ENCODE measurements at regions not wholly inside any gene's neighbourhood (a gene's known extent, or its start where the extent isn't known, plus 50 kb on each side); places are given as distances from the start of the nearest gene placed in this dataset.

DNA sequence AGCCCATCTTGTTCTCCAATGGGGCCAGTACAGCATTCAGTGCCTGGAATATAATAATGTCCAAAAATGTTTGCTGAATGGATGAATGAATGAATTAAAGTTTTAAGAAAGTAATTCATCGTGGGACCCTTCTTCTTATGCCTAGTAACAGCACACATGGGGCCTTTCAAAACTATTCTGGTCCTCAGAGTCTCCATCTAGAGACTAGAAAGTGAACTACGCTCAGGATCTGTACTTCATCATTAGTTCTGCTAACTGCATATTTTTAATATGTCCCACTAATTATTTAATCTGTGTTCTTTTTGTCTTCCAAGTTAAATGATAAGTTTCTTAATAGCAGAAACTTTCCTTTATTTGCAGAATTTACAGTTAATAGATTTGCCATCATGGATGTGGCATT, 172.5 kb downstream of the SMAD2 start:
- no peak for DNase-seq

DNA sequence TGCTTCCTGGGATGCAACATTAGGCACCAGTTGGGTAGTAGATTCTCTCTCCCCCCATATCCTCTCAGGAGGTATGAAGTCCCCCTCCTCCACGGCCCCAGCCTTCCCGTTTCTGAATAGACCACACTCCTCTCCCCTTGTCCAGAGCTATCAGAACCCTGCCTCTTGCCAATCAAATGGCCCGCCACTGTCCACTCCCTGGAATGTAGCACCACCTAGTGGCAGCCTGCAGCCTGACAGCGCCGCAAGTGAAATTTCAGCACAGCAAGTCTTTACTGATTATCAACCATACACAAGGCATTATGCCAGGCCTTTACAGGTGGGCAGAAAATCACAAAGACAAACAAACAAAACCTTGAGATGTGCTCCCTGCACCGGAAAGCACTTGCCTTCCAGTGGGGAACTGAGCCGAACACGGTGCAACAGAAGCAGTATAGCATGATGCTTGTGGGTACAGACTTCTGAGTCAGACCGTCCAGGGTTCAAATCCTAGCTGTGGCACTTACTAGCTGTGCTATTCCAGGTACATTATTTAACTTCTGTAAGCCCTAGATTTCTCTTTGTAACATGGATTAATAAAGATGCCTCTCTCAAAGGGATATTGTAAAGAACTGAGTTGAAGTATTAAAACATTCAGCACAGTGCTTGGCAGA, 174.0 kb downstream of the SMAD2 start:
- DNase-seq: peak; percentile 53

DNA sequence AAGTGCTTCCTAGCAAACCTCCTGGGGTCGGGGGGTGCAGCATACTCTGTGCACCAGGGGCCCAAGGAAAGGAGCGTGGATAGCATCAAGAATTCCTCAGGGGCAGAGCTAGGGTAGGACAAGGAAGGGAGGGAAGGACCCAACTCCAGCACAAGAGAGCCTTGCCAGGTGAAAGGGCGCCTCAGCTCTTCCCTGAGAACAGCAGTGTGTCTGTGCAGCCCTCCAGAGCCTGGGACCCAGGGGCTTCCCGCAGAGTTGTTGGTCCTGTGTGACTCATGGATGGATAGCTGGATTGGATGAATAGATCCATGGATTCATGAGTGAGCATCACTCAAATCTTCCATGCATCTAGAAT, 175.4 kb downstream of the SMAD2 start:
- no peak for DNase-seq

DNA sequence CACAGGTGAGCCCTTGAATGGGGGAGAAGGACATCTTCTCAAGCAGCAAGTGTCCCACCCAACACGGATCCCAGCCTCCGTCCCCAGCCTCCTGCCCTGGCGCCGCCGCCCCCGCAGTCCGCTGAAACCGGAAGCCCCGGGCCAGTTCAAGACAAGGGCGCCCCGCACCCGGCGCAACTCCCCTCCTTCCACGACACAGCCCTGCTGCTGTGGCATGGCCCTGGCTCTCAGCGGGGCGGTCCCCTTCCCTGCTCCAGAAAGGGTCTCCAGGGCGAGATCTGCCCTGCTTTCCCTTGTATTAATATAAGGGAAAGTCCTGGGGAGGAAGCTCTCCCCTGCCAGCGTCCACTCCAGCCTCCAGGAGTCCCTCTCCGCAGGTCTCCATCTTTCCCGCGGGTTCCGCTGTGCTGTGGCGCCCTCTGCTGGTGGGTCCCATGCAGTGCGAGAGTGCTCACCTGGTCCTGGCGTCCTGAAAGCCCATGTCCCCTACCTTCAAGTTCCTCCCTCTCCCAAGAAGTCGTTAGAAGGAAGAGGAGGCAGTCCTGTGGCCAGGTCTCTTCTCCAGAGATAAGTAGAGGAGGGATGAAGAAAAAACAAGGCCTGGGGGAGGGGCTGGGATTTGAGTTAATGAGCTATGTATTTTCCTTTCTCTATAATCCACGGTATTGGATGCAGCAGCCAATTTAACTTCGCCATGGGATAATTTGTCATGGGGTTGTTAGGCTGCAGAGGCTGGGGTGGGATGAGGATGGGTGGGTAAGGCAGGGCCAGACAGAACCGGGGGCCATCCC, 176.0 kb downstream of the SMAD2 start:
- DNase-seq: peak; percentile 3

DNA sequence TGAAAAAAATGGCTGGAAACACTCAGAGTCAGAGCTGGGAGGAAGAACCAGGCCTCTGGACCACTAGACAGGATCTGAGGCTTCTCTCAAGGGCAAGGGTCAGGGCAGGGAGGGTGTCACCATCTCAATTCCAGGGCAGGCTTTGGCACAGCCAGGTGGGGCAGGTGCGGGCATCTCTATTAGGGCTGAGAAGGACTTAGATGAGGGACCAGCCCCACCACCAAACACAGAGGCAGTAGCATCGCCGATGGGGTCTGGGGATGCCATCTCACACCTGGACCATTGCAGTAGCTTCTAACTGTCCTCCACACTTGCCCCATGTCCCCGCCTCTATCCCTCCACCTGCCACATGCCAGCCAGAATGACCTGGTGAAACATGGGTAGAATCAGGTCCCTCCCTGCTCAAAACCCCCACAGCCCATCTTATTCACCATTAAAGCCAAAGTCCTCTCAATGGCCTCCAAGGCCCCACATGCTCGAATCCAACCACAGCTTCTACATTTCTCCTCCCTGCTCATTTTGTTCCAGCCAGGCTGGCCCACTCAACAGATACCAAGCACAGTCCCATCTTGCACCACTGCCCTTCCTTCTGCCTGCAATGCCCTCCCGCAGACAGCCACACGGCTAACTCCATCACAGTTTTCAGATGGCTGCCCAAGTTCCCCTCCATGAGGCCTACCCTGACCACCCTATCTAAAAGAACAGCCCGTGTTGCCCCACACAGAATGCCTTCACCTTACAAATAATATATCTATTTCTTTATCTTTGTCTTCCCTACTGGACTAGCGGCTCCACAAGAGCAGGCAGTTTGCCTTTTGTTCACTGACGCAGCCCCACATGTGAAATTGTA, 177.4 kb downstream of the SMAD2 start:
- DNase-seq: no peak

DNA sequence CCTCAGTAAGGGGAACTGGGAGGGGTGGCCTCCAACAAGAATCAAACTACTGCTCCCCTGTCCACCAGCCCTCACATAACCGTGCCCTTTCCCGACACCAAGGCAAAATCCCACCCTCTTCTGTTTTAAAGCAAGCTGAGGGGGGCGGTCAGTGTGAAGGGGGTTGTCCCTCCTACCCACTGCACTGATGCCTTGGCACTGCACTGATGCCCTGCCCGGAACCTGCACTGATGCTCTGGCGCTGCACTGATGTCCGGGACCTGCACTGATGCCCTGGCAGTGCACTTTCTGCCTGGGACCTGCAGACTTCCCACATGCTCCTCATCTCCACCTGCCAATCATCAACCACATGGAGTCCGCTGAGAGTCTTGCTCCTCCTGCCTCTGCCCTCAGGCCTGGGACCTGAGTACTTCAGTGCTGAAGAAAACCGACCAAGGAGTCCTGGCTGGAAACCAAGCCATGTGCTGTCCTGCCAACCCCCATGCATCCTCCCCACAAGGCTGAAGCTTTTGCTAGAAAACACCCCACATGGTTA, 179.5 kb downstream of the SMAD2 start:
- DNase-seq: no peak

DNA sequence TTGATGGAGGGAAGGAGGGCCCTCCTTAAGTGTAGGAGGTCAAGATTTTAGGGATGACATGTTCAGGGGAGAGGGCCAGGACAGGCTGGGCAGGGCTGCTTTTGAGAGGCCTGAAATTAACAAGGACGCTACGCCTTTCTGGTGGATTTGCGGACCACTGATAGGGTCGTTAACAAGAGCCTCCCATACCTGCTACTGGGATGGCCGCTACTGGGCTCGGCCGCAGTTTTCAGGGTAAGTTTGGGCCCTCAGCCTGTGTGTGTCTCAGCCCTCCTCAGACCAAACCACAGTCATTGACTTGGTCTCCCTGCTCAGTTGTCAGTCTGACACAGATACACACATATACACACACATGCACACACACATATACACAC, 180.9 kb downstream of the SMAD2 start:
- no peak for DNase-seq

DNA sequence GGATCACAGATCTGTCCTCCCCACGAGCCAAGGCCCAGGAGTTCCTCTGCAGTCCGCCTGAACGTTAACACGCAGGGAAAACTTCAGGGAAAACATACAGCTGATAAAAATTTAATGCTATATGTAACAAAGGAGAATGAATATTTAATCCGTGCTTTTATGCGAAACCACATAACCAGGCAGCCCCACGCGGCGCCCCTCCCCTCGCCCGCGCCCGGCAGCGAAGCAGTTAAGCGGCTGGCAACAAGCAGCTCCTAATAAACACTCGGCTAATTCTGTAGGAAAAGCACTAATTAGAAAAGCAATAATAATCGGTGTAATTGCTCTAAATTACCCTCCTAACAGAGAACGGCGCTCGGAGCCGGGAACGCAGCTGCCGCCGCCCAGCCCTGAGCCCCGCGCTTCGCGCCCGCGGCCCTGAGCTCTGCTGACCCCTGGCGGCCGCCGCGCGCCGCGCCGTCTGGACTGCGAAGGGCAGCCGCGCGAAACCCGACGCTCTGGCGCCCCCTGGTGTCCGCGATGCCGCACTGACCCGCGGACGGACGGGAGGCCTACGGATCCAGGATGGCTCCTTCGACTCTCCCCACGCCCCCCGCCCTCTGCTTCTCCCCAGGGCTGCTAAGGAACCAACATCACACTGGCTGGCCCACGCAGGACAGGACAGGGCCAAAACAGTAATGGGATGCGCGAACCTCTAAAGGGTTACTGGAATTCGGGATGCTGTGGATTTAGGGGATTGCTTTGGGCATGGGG, 181.4 kb downstream of the SMAD2 start:
- DNase-seq: peak; percentile 90

DNA sequence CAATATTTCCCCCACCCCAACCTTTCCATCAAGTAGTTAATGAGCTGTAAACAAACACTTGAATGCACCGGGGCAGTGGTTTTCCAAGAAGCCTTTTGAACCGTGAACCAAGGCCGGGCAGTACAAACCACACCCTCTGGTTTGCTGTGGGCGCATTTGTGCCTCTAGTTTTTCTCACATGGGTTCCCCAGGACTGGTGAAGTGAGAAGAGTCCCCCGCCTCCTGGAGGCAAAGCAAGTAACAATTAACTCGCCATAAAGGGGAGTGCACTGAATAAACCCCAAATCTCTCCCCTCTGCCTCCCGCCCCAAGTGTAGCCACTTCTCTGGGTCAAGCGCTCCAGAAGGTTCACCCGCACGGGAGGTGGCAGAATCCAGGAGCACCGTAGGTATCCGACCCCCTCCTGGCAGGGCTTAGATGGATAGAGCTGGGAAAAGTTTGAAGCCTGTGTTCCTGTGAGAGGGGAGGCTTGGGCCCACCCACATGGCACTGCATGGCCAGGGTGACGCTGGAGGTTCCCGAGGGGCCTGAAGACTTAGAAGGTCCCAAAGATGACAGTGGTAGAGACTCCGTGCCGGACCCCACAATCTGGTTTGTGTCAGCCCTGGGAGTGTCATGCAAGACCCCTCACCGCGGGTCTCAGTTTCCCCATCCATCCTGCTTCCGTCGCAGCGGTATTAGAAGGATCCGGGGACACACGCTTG, 182.2 kb downstream of the SMAD2 start:
- no peak for DNase-seq

DNA sequence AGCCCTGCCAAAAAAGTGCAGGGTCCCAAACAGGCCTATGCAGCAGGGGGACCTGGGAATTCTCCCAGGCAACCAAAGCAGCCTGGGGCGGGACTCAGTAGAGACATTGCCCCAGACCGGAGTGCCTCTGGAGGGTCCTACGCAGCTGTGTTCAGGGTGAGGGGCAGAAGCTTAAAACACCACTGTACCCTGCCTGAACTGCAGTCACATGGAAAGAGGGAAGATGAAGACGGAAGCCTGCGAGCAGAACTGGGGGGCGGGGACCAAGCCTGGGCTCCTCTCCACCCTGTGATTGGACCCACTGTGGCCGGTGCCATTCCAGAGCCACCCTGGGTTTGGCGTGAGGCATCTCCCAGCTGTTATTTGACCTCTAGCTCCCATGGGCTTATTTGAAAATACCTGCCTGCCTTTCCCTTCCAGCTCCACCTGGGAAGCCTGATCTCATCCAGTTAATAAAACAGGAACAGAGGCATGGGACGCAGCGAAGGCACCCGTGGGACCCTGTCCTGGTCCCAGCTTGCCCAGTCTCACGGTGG, 183.1 kb downstream of the SMAD2 start:
- DNase-seq: no peak

DNA sequence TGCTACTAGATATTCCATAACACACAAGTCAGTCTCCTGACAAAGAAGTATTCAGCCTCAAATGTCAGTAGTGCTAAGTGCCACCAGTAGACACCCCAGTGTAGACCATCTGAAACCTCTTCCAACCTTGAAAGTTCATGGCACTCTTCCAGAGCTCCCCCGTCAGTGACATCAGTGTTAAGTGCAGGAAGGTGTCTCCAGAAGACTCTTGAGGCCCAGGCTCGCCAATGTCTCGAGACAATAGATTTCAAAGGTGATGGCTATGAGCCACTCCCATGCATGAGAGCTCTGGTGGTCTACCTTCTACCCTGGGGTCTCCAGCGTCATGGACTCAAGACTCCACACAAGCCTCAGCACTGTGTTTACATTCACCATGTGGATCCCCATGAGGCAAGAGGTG, 183.8 kb downstream of the SMAD2 start:
- no peak for DNase-seq

DNA sequence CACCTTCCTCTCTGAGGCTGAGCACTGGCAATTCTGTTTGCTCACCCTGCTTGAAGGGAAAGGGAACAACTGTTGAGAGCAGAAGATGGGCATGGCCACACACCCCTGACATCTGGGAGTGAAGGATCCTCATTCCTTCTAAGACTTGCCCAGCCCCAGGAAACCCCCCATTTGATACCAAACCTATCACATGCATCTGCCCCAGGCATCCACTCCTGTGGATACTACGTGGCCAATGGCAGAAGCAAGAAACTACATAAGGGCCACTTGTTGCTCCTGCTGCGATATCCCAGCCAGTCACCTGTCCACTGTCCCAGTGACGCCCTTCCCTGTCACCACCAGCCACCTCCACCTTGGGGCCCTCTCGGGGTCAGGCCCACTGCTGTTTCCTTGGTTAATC, 185.2 kb downstream of the SMAD2 start:
- DNase-seq: no peak

DNA sequence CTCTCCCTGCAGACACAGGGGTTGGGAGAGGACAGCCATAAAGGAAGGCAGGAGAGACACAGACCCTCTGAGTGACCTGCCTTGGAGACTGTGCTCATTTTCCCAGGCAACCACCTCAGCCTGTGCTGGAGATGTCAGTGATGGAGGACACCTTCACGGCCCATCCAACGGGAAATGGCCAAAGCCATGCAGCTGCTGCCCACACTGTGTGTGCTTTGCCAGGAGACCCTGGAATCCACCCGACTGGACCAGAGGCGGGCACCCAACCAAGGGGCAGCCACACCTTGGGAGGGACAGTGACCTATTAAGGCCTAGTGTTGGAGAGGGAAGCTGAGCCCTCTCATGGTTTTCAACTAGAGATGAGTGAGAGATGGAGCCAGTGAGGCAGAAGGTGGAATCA, 192.5 kb downstream of the SMAD2 start:
- no peak for DNase-seq

DNA sequence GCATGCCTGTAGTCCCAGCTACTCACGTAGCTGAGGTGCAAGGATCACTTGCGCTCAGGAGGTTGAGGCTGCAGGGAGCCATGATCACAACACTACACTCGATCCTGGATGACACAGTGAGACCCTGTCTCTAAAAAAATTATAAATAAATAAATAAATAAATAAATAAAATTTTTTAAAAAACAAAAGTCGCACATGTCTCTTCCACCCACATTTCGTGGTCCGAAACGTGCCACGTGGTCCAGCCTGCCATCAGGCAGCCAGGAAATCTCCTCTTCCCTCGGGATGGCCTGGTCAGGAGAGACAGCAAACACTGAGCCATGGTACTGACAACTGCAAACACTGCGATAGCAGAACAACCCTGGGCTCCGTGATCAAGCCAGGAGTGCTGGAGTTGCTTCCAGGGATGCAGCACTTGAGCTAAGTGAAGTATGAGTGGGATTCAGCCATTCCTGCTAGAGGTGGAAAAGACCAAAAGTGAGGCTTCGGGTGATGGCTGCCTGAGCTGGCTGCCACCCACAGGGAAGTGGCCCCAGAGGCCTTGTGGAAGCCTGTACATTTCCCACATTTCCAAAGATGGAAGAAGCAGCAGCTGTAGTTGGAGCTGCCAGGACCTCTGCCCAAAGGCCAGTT, 193.1 kb downstream of the SMAD2 start:
- DNase-seq: no peak

DNA sequence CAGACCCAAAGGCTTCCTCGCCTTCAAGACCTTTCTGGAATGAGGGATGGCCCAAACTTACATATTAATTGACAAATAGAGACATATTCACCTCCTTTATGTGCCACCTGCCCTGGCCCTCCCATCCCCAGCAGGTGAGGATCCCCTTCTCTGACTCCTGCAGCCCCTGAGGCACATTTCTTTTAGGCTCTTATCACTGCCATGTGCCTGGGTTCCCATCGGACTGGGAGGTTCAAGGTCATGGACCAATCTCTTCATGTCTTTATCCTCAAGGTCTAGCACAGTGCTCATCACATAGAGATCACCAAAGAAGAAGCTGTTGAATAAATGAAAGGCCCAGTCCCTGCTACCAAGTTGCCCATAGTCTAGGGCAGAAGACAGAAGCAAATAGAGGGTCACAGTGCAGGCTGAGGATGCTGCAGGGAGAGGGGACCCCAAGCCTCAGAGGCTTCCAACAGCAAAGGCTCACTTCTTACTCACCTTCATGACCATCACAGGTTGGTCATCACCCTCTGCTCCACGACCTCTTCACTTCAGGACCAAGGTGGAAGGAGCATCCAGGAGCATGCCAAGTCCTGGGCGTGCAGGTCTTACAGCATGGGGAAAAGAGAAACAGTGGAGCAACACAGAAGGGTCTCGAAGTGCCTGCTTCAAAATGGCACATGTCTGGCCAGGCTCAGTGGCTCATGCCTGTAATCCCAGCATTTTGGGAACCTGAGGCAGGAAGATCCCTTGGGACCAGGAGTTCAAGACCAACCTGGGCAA, 193.9 kb downstream of the SMAD2 start:
- no peak for DNase-seq

DNA sequence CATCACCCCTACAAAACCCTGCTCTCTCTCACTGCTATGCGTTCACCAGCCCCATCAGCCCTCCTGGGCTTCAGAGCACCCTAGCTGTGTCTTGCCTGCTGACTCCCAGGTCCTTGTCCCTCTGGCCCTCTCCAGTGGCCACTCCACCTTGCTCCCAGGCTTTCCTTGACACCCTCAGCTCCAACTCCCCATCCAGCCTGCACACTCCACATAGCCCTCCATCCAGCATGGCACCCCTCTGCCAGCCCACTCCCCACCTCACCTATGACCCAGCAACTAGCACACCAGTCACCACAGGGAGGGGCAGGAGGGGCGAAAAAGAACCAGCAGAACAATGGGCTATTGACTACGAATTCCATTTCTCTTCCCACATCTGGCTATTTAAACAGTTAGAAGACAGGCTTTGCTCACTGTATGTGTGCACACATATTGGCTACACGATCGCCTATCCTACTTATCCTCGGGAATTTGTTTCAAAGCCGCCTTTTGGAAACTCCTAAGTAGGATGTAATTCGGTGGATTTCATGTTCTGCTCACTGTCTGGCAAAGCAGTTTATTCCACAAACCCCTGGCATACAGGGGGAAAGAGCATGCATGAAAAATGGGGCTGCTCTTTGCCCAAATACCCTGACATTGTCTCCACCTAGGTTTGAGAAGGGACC, 195.3 kb downstream of the SMAD2 start:
- DNase-seq: no peak

DNA sequence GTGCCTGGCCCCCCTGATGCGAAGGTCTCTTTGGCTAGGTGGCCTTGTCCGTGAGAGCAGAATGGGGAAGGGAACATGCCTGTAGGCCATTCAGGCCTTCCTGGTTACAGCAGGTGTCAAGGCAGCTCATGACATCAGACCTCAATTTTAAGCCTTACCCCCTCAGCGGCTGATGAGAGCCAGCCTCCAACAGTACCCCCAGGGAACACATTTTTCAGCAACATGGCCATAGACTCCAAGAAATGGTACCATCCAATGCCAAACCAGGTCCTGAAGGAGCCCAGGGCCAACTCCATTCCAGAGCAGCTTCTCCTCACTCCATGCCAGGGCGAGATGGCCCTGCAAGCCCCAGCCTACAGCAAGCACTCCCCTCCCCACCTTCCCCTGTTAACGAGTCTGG, 199.2 kb downstream of the SMAD2 start:
- DNase-seq: no peak

DNA sequence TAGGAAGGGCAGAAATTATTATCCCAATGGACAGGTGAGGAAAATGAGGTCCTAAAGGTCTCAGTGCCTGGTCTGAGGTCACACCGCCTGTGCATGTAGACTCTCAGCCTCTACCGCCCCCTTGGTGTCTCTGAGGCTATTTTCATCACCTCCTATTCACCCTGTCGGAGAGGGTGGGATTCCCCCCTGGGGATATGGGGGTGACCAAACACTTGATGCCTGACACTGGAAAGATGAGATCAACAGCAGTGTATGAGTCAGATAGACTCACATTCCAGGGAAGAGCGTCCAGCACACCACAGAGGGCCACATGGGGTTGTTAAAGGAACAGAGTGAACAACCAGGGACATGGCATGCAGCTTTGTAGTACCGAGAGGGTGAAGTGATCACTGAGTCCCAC, 199.7 kb downstream of the SMAD2 start:
- no peak for DNase-seq

DNA sequence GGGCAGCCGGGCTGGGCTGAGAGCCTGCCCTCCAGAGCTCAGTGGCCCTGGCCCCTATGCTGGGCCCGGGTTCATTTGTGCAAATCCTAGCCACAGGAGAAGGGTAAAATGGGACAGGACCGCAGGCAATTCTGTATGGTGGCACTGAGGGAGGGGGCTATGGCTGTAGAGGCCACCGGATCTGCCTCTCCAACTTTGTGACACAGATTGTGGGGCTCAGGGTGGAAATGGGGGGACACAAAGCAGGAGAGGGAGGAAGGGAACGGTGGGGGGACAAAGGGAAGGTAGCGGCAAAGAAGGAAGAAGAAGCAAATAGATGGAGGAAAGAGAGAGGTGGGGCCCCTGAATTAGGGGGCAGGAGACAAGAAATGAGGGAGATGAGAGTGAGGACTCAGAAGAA, 201.1 kb downstream of the SMAD2 start:
- no peak for DNase-seq

DNA sequence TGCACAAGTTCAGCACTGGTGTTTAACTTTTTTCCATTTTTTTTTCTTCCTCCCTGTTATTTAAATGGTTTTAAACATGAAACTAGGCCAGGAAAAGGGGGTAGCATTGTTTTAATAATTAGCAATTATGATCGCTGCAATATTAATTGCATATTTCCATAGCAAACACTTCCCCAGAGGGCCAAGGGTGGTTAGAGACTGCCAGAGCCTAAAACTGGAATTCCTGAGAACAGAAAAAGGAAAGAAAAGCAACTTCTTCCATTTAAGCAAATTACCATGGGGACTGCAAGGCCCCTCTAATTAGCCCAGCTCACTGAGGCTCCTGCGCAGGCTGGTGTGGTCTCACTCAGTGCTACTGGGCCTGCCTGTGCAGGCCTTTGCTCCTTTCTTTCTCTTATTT, 201.5 kb downstream of the SMAD2 start:
- DNase-seq: no peak
